ENCODE measurements at regions not wholly inside any gene's neighbourhood (a gene's known extent, or its start where the extent isn't known, plus 50 kb on each side); places are given as distances from the start of the nearest gene placed in this dataset.

DNA sequence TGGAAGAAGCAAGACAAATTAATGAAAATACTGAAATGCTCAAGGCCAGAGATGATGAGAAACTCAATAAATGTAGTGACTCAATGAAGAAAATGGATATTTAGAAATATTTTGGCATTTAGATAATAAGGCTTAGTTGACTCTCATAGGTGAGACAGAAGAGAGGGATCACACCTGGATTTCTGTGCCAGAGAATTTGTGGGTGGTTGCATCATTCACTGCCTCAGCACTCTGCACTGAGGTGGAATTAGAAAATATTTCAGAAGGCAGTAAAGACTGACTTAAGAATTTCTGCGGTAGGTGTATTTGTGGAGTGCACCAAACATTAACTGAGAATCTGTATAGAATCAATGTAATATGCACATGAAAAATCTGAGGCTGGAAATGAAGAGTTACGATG, 848.3 kb upstream of the PCDH9 start:
- Histone ChIP-seq H4K20me1 (ENCODE audit: low read depth, low read length) (no peaks in the 10 kb centered on the region), H3K79me2 (ENCODE audit: insufficient read depth, low read length) (no peaks in the 10 kb centered on the region), H3K4me3 (ENCODE audit: insufficient read depth, low read length, poor library complexity, severe bottlenecking) (no peak overlapping the region), H3K4me2 (ENCODE audit: low read depth, low read length, poor library complexity, severe bottlenecking) (no peak overlapping the region), H2AFZ (ENCODE audit: low read depth, low read length, severe bottlenecking) (peak overlapping the region; percentile 57), H3K27ac (ENCODE audit: low read depth, low read length) (no peak overlapping the region), H3K36me3 (ENCODE audit: low read length) (no peaks in the 10 kb centered on the region), H3K27me3 (ENCODE audit: low read length) (no peaks in the 10 kb centered on the region), H3F3A (ENCODE audit: insufficient read depth) (0 out of 2 replicates have a peak, but pooled peaks cover 3% of the 10 kb centered on the region), H3K9ac (ENCODE audit: low read length) (no peak overlapping the region), H3K9me2 (replicated peaks; ENCODE audit: insufficient read depth, low read length) (no peaks in the 10 kb centered on the region), H3K9me3 (ENCODE audit: insufficient read depth, low read length) (no peaks in the 10 kb centered on the region)
- TF ChIP-seq, protein P1, sequence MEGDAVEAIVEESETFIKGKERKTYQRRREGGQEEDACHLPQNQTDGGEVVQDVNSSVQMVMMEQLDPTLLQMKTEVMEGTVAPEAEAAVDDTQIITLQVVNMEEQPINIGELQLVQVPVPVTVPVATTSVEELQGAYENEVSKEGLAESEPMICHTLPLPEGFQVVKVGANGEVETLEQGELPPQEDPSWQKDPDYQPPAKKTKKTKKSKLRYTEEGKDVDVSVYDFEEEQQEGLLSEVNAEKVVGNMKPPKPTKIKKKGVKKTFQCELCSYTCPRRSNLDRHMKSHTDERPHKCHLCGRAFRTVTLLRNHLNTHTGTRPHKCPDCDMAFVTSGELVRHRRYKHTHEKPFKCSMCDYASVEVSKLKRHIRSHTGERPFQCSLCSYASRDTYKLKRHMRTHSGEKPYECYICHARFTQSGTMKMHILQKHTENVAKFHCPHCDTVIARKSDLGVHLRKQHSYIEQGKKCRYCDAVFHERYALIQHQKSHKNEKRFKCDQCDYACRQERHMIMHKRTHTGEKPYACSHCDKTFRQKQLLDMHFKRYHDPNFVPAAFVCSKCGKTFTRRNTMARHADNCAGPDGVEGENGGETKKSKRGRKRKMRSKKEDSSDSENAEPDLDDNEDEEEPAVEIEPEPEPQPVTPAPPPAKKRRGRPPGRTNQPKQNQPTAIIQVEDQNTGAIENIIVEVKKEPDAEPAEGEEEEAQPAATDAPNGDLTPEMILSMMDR (IDR thresholded peaks at IDR 0.05; ENCODE audit: insufficient read depth, low read length, poor library complexity, severe bottlenecking) = no peak
- no peak for TF ChIP-seq EZH2phosphoT487 (conservative IDR thresholded peaks at IDR 0.05; ENCODE audit: low read length)

DNA sequence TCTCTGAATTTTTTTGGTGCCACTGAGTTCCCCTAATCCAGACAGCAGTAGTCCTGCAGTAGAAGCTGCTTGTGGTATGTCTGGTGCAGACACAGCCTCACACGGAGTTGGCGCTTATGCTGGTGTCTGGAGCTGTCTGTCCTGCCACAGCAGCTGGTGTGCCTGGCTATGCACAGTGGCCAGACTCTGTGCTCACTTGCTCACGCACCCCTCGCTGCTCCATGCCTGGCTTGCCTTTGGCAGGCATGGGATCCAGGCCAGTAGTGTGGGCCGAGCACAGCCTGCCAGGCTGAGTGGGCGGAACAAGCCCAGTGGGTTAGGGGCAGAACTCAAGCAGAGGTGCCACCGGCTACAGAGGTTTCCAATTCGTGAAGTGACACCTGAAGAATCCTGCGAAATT, 845.9 kb upstream of the PCDH9 start:
- TF ChIP-seq, protein P1 (IDR thresholded peaks at IDR 0.05; ENCODE audit: insufficient read depth, low read length, poor library complexity, severe bottlenecking) = no peak
- TF ChIP-seq EZH2phosphoT487 (conservative IDR thresholded peaks at IDR 0.05; ENCODE audit: low read length) = no peak
- no peak overlapping the region for H2AFZ ChIP-seq (ENCODE audit: low read depth, low read length, severe bottlenecking)

GRCh38 chr13:68066879-68067513, 836.9 kb upstream of the PCDH9 start:
- Histone ChIP-seq H3F3A (ENCODE audit: insufficient read depth) (no peaks in the 10 kb centered on the region), H2AFZ (ENCODE audit: low read depth, low read length, severe bottlenecking) (no peak overlapping the region), H3K9me3 (ENCODE audit: insufficient read depth, low read length) (no peaks in the 10 kb centered on the region), H3K4me3 (ENCODE audit: insufficient read depth, low read length, poor library complexity, severe bottlenecking) (no peak overlapping the region), H3K27me3 (ENCODE audit: low read length) (no peaks in the 10 kb centered on the region), H3K36me3 (ENCODE audit: low read length) (no peaks in the 10 kb centered on the region), H3K9me2 (replicated peaks; ENCODE audit: insufficient read depth, low read length) (no peaks in the 10 kb centered on the region), H3K79me2 (ENCODE audit: insufficient read depth, low read length) (no peaks in the 10 kb centered on the region), H4K20me1 (ENCODE audit: low read depth, low read length) (no peaks in the 10 kb centered on the region), H3K9ac (ENCODE audit: low read length) (no peak overlapping the region), H3K4me2 (ENCODE audit: low read depth, low read length, poor library complexity, severe bottlenecking) (no peak overlapping the region), H3K27ac (ENCODE audit: low read depth, low read length) (no peak overlapping the region)
- TF ChIP-seq, protein P1 (IDR thresholded peaks at IDR 0.05; ENCODE audit: insufficient read depth, low read length, poor library complexity, severe bottlenecking) = no peak
- TF ChIP-seq EZH2phosphoT487 (conservative IDR thresholded peaks at IDR 0.05; ENCODE audit: low read length) = no peak

More for the DNA sequence above, 845.9 kb upstream of the PCDH9 start:
- no peaks in the 10 kb centered on the region for H4K20me1 ChIP-seq (ENCODE audit: low read depth, low read length)
- H3K4me3 ChIP-seq (ENCODE audit: insufficient read depth, low read length, poor library complexity, severe bottlenecking) = no peak overlapping the region
- H3K9ac ChIP-seq (ENCODE audit: low read length) = no peak overlapping the region
- no peaks in the 10 kb centered on the region for H3K9me2 ChIP-seq (replicated peaks; ENCODE audit: insufficient read depth, low read length)
- H3K27ac ChIP-seq (ENCODE audit: low read depth, low read length) = no peak overlapping the region
- H3K4me2 ChIP-seq (ENCODE audit: low read depth, low read length, poor library complexity, severe bottlenecking) = no peak overlapping the region
- H3K27me3 ChIP-seq (ENCODE audit: low read length) = no peaks in the 10 kb centered on the region
- H3K36me3 ChIP-seq (ENCODE audit: low read length) = no peaks in the 10 kb centered on the region
- H3F3A ChIP-seq (ENCODE audit: insufficient read depth) = no peaks in the 10 kb centered on the region
- no peaks in the 10 kb centered on the region for H3K9me3 ChIP-seq (ENCODE audit: insufficient read depth, low read length)
- no peaks in the 10 kb centered on the region for H3K79me2 ChIP-seq (ENCODE audit: insufficient read depth, low read length)
